CD14-positive monocyte (primary cell): ENCODE measurements at regions not wholly inside any gene's neighbourhood (a gene's known extent, or its start where the extent isn't known, plus 50 kb on each side); places are given as distances from the start of the nearest gene placed in this dataset.

Experiments used
- DNase-seq, 3 donors: peaks; one replicate each; pipeline ENCODE4 v3.0.0-alpha.2; 2011 to 2022
- H2AFZ ChIP-seq: 2 replicates; pipeline ENCODE4 v1.6.0; 2012; ENCODE audit warnings: mild to moderate bottlenecking, low read depth, low read length, inconsistent platforms; ENCODE audit not compliant: insufficient read depth, poor library complexity, severe bottlenecking
- H3K27ac ChIP-seq, 2 donors: 1 replicate in 1 of 2; 2 replicates in 1 of 2; pipeline ENCODE4 v1.5.1; 2012 to 2013; ENCODE audit warnings: low read length in 2 of 2, control low read depth in 1 of 2, inconsistent platforms in 1 of 2, low read depth in 1 of 2, mild to moderate bottlenecking in 1 of 2
- H3K27me3 ChIP-seq, 2 donors: one replicate each; pipeline versions ENCODE4 v1.6.0 to v1.6.1; 2011 to 2013; ENCODE audit warnings: low read length in 2 of 2; ENCODE audit not compliant: control insufficient read depth in 2 of 2, insufficient read depth in 2 of 2
- H3K36me3 ChIP-seq, 2 donors: replicated peaks in 1 of 2; 1 replicate in 1 of 2; 2 replicates in 1 of 2; pipeline versions ENCODE4 v1.5.1 to v1.6.1; 2012 to 2013; ENCODE audit warnings: low read length in 2 of 2, control low read depth in 1 of 2, inconsistent platforms in 1 of 2, mild to moderate bottlenecking in 1 of 2; ENCODE audit not compliant: insufficient read depth in 2 of 2, control insufficient read depth in 1 of 2
- H3K4me1 ChIP-seq, 2 donors: 1 replicate in 1 of 2; 2 replicates in 1 of 2; pipeline versions ENCODE4 v1.5.1 to v1.6.1; 2012 to 2013; ENCODE audit warnings: low read length in 2 of 2, control low read depth in 1 of 2, inconsistent platforms in 1 of 2, mild to moderate bottlenecking in 1 of 2, moderate library complexity in 1 of 2; ENCODE audit not compliant: insufficient read depth in 2 of 2, control insufficient read depth in 1 of 2
- H3K4me2 ChIP-seq: replicated peaks from 2 replicates; pipeline ENCODE3; 2012; ENCODE audit warnings: low read length, moderate library complexity, mild to moderate bottlenecking; ENCODE audit not compliant: poor library complexity, severe bottlenecking; ENCODE audit errors: extremely low read depth
- H3K4me3 ChIP-seq, 3 experiments: fragments of 200-600 bp in 1 of 3; sonication (generic) in 1 of 3; replicated peaks in 1 of 3; 1 replicate in 2 of 3; 2 replicates in 1 of 3; pipeline ENCODE4 v1.5.1; 2011 to 2013; ENCODE audit warnings: low read length in 3 of 3, mild to moderate bottlenecking in 3 of 3, control low read depth in 2 of 3, low read depth in 2 of 3, inconsistent platforms in 1 of 3, moderate library complexity in 1 of 3
- H3K79me2 ChIP-seq: 2 replicates; pipeline ENCODE4 v1.6.0; 2012; ENCODE audit warnings: mild to moderate bottlenecking, control low read depth, inconsistent platforms, low read length, moderate library complexity; ENCODE audit not compliant: insufficient read depth
- H3K9ac ChIP-seq: 2 replicates; pipeline ENCODE4 v1.6.0; 2017; ENCODE audit warnings: low read length, mild to moderate bottlenecking; ENCODE audit not compliant: insufficient read depth, poor library complexity, severe bottlenecking
- H3K9me3 ChIP-seq, 2 donors: replicated peaks in 1 of 2; 1 replicate in 1 of 2; 2 replicates in 1 of 2; pipeline versions ENCODE4 v1.5.1 to v1.6.1; 2012 to 2013; ENCODE audit warnings: low read length in 2 of 2, control low read depth in 1 of 2; ENCODE audit not compliant: control insufficient read depth in 1 of 2, insufficient read depth in 1 of 2
- H4K20me1 ChIP-seq: 2 replicates; pipeline ENCODE4 v1.6.0; 2012; ENCODE audit warnings: mild to moderate bottlenecking, low read length, control low read depth, moderate library complexity; ENCODE audit not compliant: insufficient read depth
- H3K27ac Mint-ChIP-seq, 7 donors: one replicate each; pipeline ENCODE4 v1.8.0; 2020; ENCODE audit warnings: mild to moderate bottlenecking in 7 of 7, mixed read lengths in 7 of 7, moderate library complexity in 6 of 7, inconsistent platforms in 2 of 7
- H3K27me3 Mint-ChIP-seq, 3 donors: one replicate each; pipeline ENCODE4 v1.8.0; 2021 to 2022; ENCODE audit warnings: low read depth in 3 of 3, mild to moderate bottlenecking in 3 of 3, mixed read lengths in 3 of 3, moderate library complexity in 3 of 3, inconsistent platforms in 1 of 3
- H3K36me3 Mint-ChIP-seq, 2 donors: one replicate each; pipeline ENCODE4 v1.8.0; 2020; ENCODE audit warnings: mixed read lengths in 2 of 2, inconsistent platforms in 1 of 2, mild to moderate bottlenecking in 1 of 2
- H3K4me1 Mint-ChIP-seq: one replicate; pipeline ENCODE4 v1.8.0; 2020; ENCODE audit warnings: mild to moderate bottlenecking, mixed read lengths
- H3K4me3 Mint-ChIP-seq, 2 donors: one replicate each; pipeline ENCODE4 v1.8.0; 2020; ENCODE audit warnings: mild to moderate bottlenecking in 2 of 2, mixed read lengths in 2 of 2, moderate library complexity in 1 of 2
- H3K9me3 Mint-ChIP-seq, 7 donors: one replicate each; pipeline ENCODE4 v1.8.0; 2020 to 2022; ENCODE audit warnings: mixed read lengths in 7 of 7, mild to moderate bottlenecking in 6 of 7, moderate library complexity in 6 of 7, inconsistent platforms in 2 of 7
- WGBS: methylation state at CpG from one replicate; pipeline ENCODE4 v1.1.5; 2013; ENCODE audit warnings: missing lambda C conversion rate; ENCODE audit not compliant: insufficient coverage; 5-methylcytosine and 5-hydroxymethylcytosine counted together
- intact Hi-C, 2 donors: fragments of 100-400 bp; cut with micrococcal nuclease; formaldehyde crosslinking; loops; one replicate each; pipeline versions ENCODE4 v1.15.0 to v1.15.1; 2023
- TF ChIP-seq, protein P1 (sequence below): fragments of 200-600 bp; IDR thresholded peaks from one replicate; pipeline ENCODE4 v1.8.0; 2022; ENCODE audit warnings: antibody characterized with exemption, mild to moderate bottlenecking

DNA sequence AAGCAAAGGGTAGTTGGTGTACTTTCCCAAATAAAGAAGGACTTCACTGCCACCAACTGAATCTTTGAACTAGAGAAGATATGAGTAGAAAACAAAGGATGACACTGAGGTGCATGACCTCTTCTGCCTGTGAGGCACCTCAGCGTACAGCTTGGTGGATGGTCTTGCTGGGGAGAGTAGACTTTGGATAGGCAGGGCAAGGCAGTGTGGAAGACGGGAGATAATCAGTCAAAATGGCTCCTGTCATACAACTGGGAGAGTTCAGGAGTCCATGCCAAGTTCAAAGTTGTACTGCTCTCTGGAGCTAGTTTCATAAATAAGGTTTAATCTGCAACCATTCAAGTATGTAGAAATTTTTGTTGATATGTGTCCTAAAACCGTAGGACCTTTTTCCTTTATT is 143.4 kb downstream of the BARHL2 start:
- no peak overlapping the region for H2AFZ ChIP-seq
- H3K79me2 ChIP-seq = no peaks in the 10 kb centered on the region
- H3K36me3 ChIP-seq = no peaks in the 10 kb centered on the region
- no peak overlapping the region for H3K4me3 ChIP-seq
- H3K4me1 ChIP-seq = no peaks in the 10 kb centered on the region
- H3K4me3 Mint-ChIP-seq = no peak overlapping the region
- no peak overlapping the region for H3K27ac ChIP-seq
- intact Hi-C loops = no loop called here
- H3K9ac ChIP-seq = no peak overlapping the region
- TF ChIP-seq, protein P1, sequence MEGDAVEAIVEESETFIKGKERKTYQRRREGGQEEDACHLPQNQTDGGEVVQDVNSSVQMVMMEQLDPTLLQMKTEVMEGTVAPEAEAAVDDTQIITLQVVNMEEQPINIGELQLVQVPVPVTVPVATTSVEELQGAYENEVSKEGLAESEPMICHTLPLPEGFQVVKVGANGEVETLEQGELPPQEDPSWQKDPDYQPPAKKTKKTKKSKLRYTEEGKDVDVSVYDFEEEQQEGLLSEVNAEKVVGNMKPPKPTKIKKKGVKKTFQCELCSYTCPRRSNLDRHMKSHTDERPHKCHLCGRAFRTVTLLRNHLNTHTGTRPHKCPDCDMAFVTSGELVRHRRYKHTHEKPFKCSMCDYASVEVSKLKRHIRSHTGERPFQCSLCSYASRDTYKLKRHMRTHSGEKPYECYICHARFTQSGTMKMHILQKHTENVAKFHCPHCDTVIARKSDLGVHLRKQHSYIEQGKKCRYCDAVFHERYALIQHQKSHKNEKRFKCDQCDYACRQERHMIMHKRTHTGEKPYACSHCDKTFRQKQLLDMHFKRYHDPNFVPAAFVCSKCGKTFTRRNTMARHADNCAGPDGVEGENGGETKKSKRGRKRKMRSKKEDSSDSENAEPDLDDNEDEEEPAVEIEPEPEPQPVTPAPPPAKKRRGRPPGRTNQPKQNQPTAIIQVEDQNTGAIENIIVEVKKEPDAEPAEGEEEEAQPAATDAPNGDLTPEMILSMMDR = no peak
- peaks cover 0 to 7% (median 2%) of the 10 kb centered on the region in 7 donors for H3K9me3 Mint-ChIP-seq
- no peaks in the 10 kb centered on the region for H3K9me3 ChIP-seq
- H3K27me3 Mint-ChIP-seq = peaks cover 0 to 5% (median 3%) of the 10 kb centered on the region in 3 donors
- H3K4me2 ChIP-seq = no peak overlapping the region
- DNase-seq = no peak
- H3K27ac Mint-ChIP-seq = no peak overlapping the region
- H4K20me1 ChIP-seq = no peaks in the 10 kb centered on the region
- H3K4me1 Mint-ChIP-seq = no peaks in the 10 kb centered on the region
- peaks cover 0 to 4% of the 10 kb centered on the region in 2 donors for H3K27me3 ChIP-seq
- no peaks in the 10 kb centered on the region for H3K36me3 Mint-ChIP-seq
- 95% methylated on average over 2 of the region's 3 CpGs for WGBS

DNA sequence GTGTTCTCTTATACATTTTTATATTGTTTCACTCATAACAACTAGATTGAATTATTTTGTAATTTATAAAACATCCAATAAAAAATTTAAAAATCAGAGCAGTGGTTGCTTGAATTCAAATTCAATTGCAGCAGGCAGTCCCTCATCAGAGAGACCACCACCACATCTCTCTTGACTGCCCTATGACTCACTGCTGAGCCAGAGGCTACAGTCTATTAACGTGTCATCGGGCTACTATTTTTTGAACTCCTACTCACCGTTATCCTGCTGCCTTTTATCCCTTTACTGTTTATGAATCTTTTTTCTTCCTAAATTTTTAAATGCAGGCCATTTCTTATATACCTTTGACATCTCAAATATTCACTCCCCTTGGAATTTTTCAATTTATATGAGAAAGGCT is 144.7 kb downstream of the BARHL2 start:
- Histone ChIP-seq H2AFZ (no peak overlapping the region), H4K20me1 (no peaks in the 10 kb centered on the region), H3K27ac (no peak overlapping the region), H3K9ac (no peak overlapping the region), H3K4me3 (no peak overlapping the region), H3K27me3 (peaks cover 0 to 4% of the 10 kb centered on the region in 2 donors), H3K79me2 (no peaks in the 10 kb centered on the region), H3K4me1 (no peaks in the 10 kb centered on the region), H3K36me3 (no peaks in the 10 kb centered on the region), H3K9me3 (no peaks in the 10 kb centered on the region), H3K4me2 (no peak overlapping the region)
- Mint-ChIP-seq H3K4me1 (no peaks in the 10 kb centered on the region), H3K4me3 (no peak overlapping the region), H3K36me3 (no peaks in the 10 kb centered on the region), H3K27me3 (peaks cover 0 to 6% (median 5%) of the 10 kb centered on the region in 3 donors), H3K9me3 (peaks cover 0 to 7% (median 2%) of the 10 kb centered on the region in 7 donors), H3K27ac (no peak overlapping the region)
- TF ChIP-seq, protein P1 = no peak
- intact Hi-C loops = no loop called here
- 100% methylated on average over 3 of the region's 3 CpGs for WGBS
- no peak for DNase-seq
